ENCODE measurements at regions not wholly inside any gene's neighbourhood (a gene's known extent, or its start where the extent isn't known, plus 50 kb on each side); places are given as distances from the start of the nearest gene placed in this dataset.

DNA sequence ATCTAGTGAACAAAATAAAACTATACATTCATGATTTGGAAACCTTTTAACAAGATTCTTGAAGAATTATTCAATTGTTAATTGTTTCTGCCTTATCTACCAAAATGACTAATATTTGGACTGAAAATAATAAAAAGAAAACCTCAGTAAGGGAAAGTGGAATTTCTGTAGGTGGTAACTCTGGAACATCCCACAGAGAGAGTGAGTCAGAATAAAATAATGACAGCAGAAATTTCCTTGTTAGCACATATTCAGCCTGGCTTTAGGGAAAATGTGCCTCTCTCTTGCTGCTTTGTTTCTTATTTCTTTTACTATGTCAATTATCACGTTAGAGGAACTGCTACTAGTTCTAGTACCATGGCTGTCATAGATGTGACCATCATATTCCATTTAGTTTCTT, 421.5 kb upstream of the GNPDA2 start:
- TF ChIP-seq CTCF (IDR thresholded peaks at IDR 0.05; ENCODE audit: low read depth, low read length), result no peak
- Histone ChIP-seq H3K4me3 (ENCODE audit: low read depth, low read length) (no peak overlapping the region), H3K9me3 (no peaks in the 10 kb centered on the region), H3K27me3 (no peaks in the 10 kb centered on the region), H3K36me3 (no peaks in the 10 kb centered on the region), H3K4me1 (no peaks in the 10 kb centered on the region)
- DNase-seq, result no peak

- no peak for TF ChIP-seq CTCF (IDR thresholded peaks at IDR 0.05; ENCODE audit: low read depth, low read length)
- DNase-seq, result no peak
- Histone ChIP-seq H3K9me3 (no peaks in the 10 kb centered on the region), H3K4me1 (no peaks in the 10 kb centered on the region), H3K36me3 (no peaks in the 10 kb centered on the region), H3K4me3 (ENCODE audit: low read depth, low read length) (no peak overlapping the region), H3K27me3 (no peaks in the 10 kb centered on the region)
Observed at GRCh38 chr4:45131020-45131419, 404.7 kb upstream of the GNPDA2 start.

DNA sequence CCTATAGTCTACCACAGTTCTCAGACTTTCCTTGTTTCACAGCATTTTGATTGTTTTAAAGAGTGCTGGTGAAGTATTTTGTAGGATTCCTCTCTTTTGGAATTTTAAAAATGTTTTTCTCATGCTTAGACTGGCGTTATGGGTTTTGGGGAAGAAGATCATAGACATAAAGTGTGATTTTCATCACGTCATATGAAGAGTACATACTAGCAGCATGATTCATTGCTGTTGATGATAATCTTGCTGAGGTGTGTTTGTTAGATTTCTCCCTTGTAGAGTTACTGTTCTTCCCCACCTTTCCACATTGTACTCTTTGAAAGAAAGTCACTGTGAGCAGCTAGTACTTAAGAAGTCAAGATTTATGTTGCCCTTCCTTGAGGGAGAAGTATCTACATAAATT, 396.1 kb upstream of the GNPDA2 start:
- no peak overlapping the region for H3K4me3 ChIP-seq (ENCODE audit: low read depth, low read length)
- no peaks in the 10 kb centered on the region for H3K36me3 ChIP-seq
- H3K9me3 ChIP-seq, result no peaks in the 10 kb centered on the region
- no peak for DNase-seq
- H3K4me1 ChIP-seq, result 0 out of 2 replicates have a peak, but pooled peaks cover 2% of the 10 kb centered on the region
- no peak for TF ChIP-seq CTCF (IDR thresholded peaks at IDR 0.05; ENCODE audit: low read depth, low read length)
- H3K27me3 ChIP-seq, result peaks cover 9% of the 10 kb centered on the region

DNA sequence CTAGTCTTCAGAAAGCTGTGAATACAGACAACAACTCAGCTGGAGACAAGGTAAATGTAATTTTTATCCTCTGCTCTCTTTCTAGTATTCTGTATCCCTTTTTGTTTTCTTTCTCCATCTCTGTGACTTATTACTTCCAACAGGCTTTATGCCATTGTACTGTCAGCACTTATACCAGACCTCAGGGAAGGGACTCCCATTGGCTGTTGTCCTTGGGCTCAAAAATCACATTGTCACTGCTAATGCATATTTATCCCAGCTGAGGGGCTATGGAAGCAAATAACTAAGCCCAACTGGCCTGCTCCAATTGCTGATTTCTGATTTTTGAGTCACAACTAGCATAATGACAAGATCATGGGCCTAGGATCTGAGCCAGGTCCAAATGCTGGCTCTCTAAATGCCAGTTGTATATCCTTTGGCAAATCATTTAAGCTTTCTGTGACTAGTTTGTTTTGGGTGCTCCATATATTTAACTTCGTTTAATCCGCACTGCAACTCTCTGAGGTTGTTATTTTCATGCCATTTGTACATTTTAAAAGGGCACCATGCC, 395.1 kb upstream of the GNPDA2 start:
- 0 out of 2 replicates have a peak, but pooled peaks cover 2% of the 10 kb centered on the region for H3K4me1 ChIP-seq
- H3K4me3 ChIP-seq (ENCODE audit: low read depth, low read length), result no peak overlapping the region
- TF ChIP-seq CTCF (IDR thresholded peaks at IDR 0.05; ENCODE audit: low read depth, low read length), result no peak
- peaks cover 9% of the 10 kb centered on the region for H3K27me3 ChIP-seq
- H3K9me3 ChIP-seq, result no peaks in the 10 kb centered on the region
- no peak for DNase-seq
- H3K36me3 ChIP-seq, result no peaks in the 10 kb centered on the region

GRCh38 chr4:45120163-45120562, 393.8 kb upstream of the GNPDA2 start:
- no peak for TF ChIP-seq CTCF (IDR thresholded peaks at IDR 0.05; ENCODE audit: low read depth, low read length)
- Histone ChIP-seq H3K27me3 (peaks cover 9% of the 10 kb centered on the region), H3K36me3 (no peaks in the 10 kb centered on the region), H3K4me1 (0 out of 2 replicates have a peak, but pooled peaks cover 2% of the 10 kb centered on the region), H3K9me3 (no peaks in the 10 kb centered on the region), H3K4me3 (ENCODE audit: low read depth, low read length) (no peak overlapping the region)
- DNase-seq, result no peak

DNA sequence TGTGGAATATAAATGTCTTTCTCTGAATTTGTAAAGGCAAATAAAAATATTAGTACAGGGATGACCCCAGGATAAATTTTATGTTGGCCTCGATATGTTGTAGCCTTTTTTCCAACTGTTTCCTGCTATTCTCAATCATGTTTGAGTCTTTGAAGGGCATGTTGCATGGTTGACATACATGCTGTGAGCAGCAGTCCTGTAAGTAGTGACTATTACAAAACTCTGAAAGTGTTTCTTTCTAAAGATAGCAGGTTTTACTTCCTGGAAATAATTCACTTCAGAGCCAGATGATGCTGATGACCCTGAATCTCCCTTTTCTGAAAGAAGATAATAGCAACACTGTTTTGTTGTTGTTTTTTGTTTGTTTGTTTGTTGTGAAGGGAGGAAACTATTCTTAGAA, 393.0 kb upstream of the GNPDA2 start:
- no peak for TF ChIP-seq CTCF (IDR thresholded peaks at IDR 0.05; ENCODE audit: low read depth, low read length)
- Histone ChIP-seq H3K27me3 (peaks cover 9% of the 10 kb centered on the region), H3K9me3 (no peaks in the 10 kb centered on the region), H3K4me1 (0 out of 2 replicates have a peak, but pooled peaks cover 2% of the 10 kb centered on the region), H3K36me3 (no peaks in the 10 kb centered on the region), H3K4me3 (ENCODE audit: low read depth, low read length) (no peak overlapping the region)
- no peak for DNase-seq
